Muscle layer of colon (tissue), 2 donors: ENCODE measurements at regions not wholly inside any gene's neighbourhood (a gene's known extent, or its start where the extent isn't known, plus 50 kb on each side); places are given as distances from the start of the nearest gene placed in this dataset.

Source experiments
- H3K27ac ChIP-seq: one replicate; pipeline ENCODE4 v1.7.0; 2013; ENCODE audit warnings: low read depth, mild to moderate bottlenecking, low read length, moderate library complexity
- H3K27me3 ChIP-seq, 2 donors: one replicate each; pipeline ENCODE4 v1.7.0; 2013; ENCODE audit warnings: low read length in 2 of 2, mild to moderate bottlenecking in 2 of 2; ENCODE audit not compliant: insufficient read depth in 2 of 2, control insufficient read depth in 1 of 2
- H3K36me3 ChIP-seq: one replicate; pipeline ENCODE4 v1.7.0; 2013; ENCODE audit warnings: mild to moderate bottlenecking, low read length; ENCODE audit not compliant: insufficient read depth
- H3K4me1 ChIP-seq: one replicate; pipeline ENCODE4 v1.7.0; 2013; ENCODE audit warnings: mild to moderate bottlenecking, low read length; ENCODE audit not compliant: insufficient read depth
- H3K4me3 ChIP-seq, 2 donors: one replicate each; pipeline ENCODE4 v1.7.0; 2013; ENCODE audit warnings: low read length in 2 of 2, low read depth in 1 of 2, mild to moderate bottlenecking in 1 of 2, moderate library complexity in 1 of 2
- H3K9ac ChIP-seq: one replicate; pipeline ENCODE4 v1.7.0; 2013; ENCODE audit warnings: low read length
- H3K9me3 ChIP-seq: one replicate; pipeline ENCODE4 v1.7.0; 2013; ENCODE audit warnings: mild to moderate bottlenecking, low read length
- donor health status: abdominal sarcoma.
- donor health status: Adenocarcinoma of cecum.

DNA sequence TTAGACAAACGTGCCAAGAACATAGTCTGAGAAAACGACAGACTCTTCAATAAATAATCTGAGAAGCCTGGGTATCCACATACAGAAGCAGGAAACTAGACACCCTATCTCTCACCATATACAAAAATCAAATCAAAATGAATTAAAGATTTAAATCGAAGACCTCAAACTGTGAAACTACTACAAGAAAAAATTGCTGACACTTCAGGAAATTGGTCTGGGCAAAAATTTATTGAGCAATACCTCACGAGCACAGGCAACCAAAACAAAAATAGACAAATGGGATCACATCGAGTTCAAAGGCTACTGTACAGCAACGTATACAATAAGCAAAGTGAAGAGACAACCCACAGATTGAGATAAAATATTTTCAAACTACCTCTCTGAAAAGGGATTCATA, 292.8 kb upstream of the RGS18 start:
- Histone ChIP-seq H3K9ac (no peak overlapping the region), H3K27ac (no peak overlapping the region), H3K9me3 (no peaks in the 10 kb centered on the region), H3K36me3 (no peaks in the 10 kb centered on the region), H3K4me1 (no peaks in the 10 kb centered on the region), H3K27me3 (no peaks in the 10 kb centered on the region), H3K4me3 (no peak overlapping the region)

DNA sequence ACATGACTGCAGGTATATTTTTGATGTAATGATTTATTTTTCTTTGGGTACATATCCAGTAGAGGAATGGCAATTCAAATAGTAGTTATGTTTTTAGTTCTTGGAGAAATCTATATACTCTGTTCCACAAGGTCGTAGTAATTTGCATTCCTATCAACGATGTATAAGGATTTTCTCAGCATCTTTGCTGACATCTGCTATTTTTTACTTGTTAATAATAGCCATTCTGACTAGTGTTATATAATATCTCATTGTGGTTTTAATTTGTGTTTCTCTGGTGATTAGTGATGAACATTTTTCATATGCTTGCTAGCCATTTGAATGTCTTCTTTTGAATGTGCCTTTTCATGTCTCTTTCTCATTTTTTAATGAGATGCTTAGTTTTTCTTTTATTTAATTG, 292.1 kb upstream of the RGS18 start:
- no peak overlapping the region for H3K27ac ChIP-seq

DNA sequence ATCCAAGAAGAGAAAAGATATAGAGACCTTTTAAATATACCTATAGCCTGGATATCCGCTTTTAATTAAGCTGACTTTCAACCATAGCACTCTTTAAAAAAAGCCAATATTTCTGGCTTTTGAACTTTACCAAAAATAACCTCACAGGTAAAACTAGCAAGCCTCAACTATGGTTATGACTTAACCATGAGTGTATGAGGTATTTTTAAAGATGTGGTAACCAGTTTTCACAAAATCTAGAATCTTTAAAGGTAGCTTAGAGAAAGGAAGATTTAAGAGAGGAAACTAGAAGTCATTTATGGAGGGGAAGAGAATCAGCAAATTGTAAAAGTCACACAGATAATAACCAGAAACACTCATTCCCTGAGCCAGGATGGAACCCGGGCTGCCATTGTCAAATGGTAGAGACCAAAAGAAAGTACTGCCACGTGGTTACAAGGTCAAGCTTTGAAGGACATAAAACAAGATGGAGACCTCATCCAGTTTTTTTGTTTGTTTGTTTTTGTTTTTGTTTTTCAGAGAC, 288.4 kb upstream of the RGS18 start:
- H3K9ac ChIP-seq: no peak overlapping the region
- H3K9me3 ChIP-seq: no peaks in the 10 kb centered on the region
- no peak overlapping the region for H3K4me3 ChIP-seq
- H3K27me3 ChIP-seq: no peaks in the 10 kb centered on the region
- no peaks in the 10 kb centered on the region for H3K4me1 ChIP-seq
- H3K27ac ChIP-seq: no peak overlapping the region
- no peaks in the 10 kb centered on the region for H3K36me3 ChIP-seq

More for the DNA sequence above, 292.1 kb upstream of the RGS18 start:
- H3K27me3 ChIP-seq: no peaks in the 10 kb centered on the region
- no peaks in the 10 kb centered on the region for H3K4me1 ChIP-seq
- H3K4me3 ChIP-seq: no peak overlapping the region
- H3K9ac ChIP-seq: no peak overlapping the region
- H3K9me3 ChIP-seq: no peaks in the 10 kb centered on the region
- no peaks in the 10 kb centered on the region for H3K36me3 ChIP-seq

DNA sequence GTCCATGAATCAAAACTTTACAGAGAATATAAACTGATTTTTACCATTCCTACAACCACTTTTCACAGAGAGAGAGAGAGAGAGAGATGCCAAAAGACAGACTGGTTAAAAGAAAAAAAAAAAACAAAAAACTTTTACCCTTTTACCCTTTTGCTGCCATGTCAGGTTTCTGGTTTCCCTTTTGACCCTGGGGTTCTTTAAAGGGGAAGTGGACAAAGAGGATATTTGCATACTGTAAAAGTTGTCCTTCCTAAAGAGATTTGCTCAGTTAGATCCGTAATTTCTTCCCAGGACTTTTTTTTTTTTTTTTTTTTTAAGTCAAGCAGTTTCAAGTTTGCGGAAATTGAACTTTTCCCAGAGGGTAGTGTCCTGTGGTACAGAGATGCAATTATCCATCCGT, 287.8 kb upstream of the RGS18 start:
- Histone ChIP-seq H3K4me3 (no peak overlapping the region), H3K9me3 (no peaks in the 10 kb centered on the region), H3K36me3 (no peaks in the 10 kb centered on the region), H3K27me3 (no peaks in the 10 kb centered on the region), H3K9ac (no peak overlapping the region), H3K4me1 (no peaks in the 10 kb centered on the region), H3K27ac (no peak overlapping the region)

DNA sequence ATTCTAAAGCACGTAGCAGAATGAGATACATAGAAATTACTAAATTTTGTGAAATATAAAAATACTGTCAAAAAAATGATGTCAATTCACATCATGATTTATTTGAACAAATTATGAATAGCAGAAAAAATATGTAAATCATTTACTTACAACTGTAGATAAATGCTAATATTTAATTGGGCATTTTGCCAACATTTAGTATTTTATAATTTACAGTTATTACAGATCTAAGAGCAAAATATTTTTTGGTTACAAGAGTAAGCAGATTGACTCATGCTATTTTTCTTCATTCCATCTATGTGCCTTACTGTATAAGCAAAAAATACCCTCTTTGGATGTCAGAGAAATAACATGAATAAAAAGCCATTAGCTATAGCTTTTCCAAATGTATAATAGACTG, 282.3 kb upstream of the RGS18 start:
- Histone ChIP-seq H3K4me1 (no peaks in the 10 kb centered on the region), H3K9me3 (no peaks in the 10 kb centered on the region)

DNA sequence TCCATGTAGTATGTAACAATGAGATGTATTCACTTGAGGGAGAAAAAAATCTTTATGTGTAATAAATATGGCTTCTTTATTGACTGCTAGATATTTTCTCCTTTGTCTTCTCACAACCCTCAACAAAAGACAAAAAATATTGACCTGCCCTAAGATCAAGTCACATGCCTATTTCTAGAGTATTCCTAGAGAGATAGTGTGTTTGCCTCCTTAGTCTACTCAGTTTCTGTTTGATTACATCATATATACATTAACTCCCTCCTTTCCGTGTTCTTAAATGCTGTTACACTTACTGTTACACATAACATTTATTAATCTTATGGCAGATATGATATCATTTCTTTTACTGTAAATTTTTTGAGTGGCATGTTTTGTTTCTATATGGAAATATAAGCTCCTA, 281.6 kb upstream of the RGS18 start:
- H3K4me1 ChIP-seq: no peaks in the 10 kb centered on the region
- no peak overlapping the region for H3K4me3 ChIP-seq
- no peaks in the 10 kb centered on the region for H3K36me3 ChIP-seq
- H3K27ac ChIP-seq: no peak overlapping the region
- H3K9me3 ChIP-seq: no peaks in the 10 kb centered on the region
- H3K9ac ChIP-seq: no peak overlapping the region
- no peaks in the 10 kb centered on the region for H3K27me3 ChIP-seq

More for the DNA sequence above, 282.3 kb upstream of the RGS18 start:
- Histone ChIP-seq H3K36me3 (no peaks in the 10 kb centered on the region), H3K27ac (no peak overlapping the region), H3K9ac (no peak overlapping the region), H3K4me3 (no peak overlapping the region), H3K27me3 (no peaks in the 10 kb centered on the region)

DNA sequence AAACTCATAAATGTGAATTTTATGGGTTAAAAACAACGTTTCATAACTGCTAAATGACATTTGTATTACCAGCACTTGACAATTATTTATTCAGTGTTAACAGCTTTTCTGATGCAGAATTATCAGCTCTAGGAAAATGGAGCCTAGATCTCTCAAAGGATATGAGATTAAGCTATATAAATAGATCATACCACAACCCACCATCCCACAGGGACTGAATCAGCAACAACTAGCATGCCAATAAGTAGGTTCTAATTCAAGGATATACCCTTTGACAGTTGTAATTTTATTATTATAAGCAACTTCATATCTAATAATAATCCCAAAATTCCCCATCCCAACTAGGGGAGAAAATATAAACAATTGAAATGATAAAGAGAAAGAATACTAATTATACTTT, 275.4 kb upstream of the RGS18 start:
- H3K36me3 ChIP-seq: no peaks in the 10 kb centered on the region
- H3K27me3 ChIP-seq: no peaks in the 10 kb centered on the region
- H3K27ac ChIP-seq: no peak overlapping the region
- H3K4me3 ChIP-seq: no peak overlapping the region
- no peak overlapping the region for H3K9ac ChIP-seq
- no peaks in the 10 kb centered on the region for H3K4me1 ChIP-seq
- H3K9me3 ChIP-seq: no peaks in the 10 kb centered on the region

DNA sequence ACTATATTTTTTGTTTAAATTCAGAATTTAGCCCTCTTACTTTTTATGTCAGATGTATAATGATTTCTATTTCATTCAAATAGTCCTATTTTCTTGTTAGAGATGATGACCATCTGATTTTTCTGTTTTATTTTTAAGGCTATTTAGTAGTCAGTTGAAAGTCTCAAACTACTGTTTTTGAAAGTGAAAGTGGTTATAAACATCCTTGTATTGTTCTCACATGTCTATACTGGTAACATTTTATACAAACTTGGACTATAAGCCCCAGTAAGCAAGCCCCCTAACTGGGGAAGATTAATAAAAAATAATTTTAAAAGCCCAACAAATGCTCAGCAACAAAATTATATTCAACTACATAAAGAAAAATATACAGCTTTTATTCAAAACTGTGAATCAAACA, 271.3 kb upstream of the RGS18 start:
- no peak overlapping the region for H3K4me3 ChIP-seq

DNA sequence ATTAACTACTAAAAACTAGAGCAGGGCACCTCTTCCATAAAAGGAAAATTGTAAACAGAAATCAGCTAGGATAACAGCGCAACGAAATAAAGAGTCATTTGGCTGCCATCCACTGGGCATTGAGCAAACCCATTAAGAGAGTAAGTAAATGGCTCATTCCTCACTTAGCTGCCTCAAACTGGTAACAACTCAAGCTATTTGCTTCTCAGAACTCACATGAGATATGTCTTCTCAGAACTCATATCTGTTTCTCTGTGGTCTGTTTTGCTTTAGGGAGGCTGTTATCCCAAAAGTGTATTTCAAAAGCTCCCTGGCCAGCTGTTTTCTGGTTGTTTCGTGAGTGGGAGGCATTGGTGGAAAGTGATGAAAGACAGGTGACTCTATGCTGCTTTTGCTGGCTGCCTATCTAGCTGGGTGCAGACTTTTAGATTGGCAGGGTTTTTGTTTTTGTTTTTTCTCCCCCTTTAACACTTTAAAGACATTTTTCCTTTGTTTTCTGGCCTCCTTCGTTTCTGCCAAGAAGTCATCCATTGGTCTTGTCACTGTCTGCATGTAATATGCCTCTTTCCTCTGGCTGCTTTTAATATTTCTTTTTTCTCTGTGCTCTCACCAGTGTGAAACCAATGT, 269.2 kb upstream of the RGS18 start:
- Histone ChIP-seq H3K9me3 (no peaks in the 10 kb centered on the region), H3K36me3 (no peaks in the 10 kb centered on the region), H3K27me3 (no peaks in the 10 kb centered on the region), H3K27ac (no peak overlapping the region), H3K4me3 (no peak overlapping the region), H3K9ac (no peak overlapping the region), H3K4me1 (no peaks in the 10 kb centered on the region)

More for the DNA sequence above, 271.3 kb upstream of the RGS18 start:
- H3K9me3 ChIP-seq: no peaks in the 10 kb centered on the region
- no peak overlapping the region for H3K9ac ChIP-seq
- H3K27ac ChIP-seq: no peak overlapping the region
- no peaks in the 10 kb centered on the region for H3K27me3 ChIP-seq
- no peaks in the 10 kb centered on the region for H3K4me1 ChIP-seq
- no peaks in the 10 kb centered on the region for H3K36me3 ChIP-seq

DNA sequence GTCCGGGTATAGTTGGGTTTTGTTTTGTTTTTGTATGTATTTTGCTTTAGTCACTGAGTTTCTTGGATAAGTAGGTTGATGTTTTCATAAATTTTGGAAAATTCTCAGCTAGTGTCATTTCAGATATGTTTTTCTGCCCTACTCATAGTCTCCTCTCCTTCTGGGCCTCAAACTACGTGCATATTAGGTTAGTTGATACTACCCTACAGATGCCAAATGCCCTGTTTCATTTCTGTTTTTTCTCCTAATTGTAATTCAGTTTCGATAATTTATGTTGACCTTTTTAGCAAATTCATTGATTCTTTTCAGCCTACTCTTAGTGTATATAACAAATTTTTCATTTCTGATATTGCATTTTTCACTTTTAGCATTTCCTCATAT, 268.6 kb upstream of the RGS18 start:
- Histone ChIP-seq H3K27me3 (no peaks in the 10 kb centered on the region), H3K9me3 (no peaks in the 10 kb centered on the region), H3K9ac (no peak overlapping the region), H3K4me3 (no peak overlapping the region), H3K27ac (no peak overlapping the region), H3K36me3 (no peaks in the 10 kb centered on the region), H3K4me1 (no peaks in the 10 kb centered on the region)

DNA sequence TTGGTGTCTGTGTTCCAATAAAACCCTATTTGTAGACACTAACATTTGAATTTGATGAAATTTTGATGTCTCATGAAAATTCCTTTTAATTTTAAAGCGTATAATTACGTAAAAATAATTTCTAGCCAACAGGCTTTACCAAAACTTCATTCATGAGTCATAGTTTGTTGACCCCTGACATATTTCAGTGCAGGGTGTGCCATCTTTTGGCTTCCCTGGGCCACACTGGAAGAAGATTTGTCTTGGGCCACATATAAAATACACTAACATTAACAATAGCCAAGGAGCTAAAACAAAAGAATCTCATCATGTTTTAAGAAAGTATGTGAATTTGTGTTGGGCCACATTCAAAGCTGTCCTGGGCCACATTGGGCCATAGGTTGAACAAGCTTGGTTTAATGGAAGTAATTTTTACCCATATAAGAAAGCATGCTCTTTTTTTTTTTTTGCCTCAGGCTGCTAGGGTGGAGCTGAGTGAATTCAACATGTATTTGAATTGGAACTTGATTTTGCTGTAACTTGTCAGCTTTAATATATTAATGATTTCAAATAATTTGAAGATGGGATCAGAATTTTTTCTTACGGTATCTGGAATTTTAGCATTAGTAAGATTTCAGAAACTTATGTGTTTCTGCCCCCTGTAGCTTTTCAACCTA, 267.7 kb upstream of the RGS18 start:
- Histone ChIP-seq H3K27me3 (no peaks in the 10 kb centered on the region), H3K4me3 (no peak overlapping the region)

DNA sequence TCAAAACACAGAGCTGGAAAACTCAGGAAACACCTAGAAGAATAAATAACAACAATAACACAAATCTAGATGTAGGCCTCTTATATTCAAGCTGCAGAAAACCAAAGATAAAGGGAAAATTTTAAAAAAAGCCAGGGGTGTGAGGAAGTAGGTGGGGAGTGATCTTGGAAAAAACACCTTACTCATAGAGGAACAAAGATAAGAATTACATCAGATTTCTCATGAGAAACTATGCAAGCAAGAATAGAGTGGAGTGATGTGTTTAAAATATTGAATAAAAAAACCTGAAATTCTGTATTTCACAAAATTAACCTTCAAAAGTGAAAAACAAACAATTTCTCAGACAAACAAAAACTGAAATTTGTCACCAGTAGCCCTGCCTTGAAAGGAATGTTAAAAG, 265.5 kb upstream of the RGS18 start:
- Histone ChIP-seq H3K9ac (no peak overlapping the region), H3K9me3 (no peaks in the 10 kb centered on the region), H3K36me3 (no peaks in the 10 kb centered on the region), H3K4me3 (no peak overlapping the region), H3K27me3 (no peaks in the 10 kb centered on the region), H3K27ac (no peak overlapping the region), H3K4me1 (no peaks in the 10 kb centered on the region)

More for the DNA sequence above, 267.7 kb upstream of the RGS18 start:
- H3K9me3 ChIP-seq: no peaks in the 10 kb centered on the region
- H3K9ac ChIP-seq: no peak overlapping the region
- H3K4me1 ChIP-seq: no peaks in the 10 kb centered on the region
- no peaks in the 10 kb centered on the region for H3K36me3 ChIP-seq
- no peak overlapping the region for H3K27ac ChIP-seq
